ENCODE measurements at regions not wholly inside any gene's neighbourhood (a gene's known extent, or its start where the extent isn't known, plus 50 kb on each side); places are given as distances from the start of the nearest gene placed in this dataset.

DNA sequence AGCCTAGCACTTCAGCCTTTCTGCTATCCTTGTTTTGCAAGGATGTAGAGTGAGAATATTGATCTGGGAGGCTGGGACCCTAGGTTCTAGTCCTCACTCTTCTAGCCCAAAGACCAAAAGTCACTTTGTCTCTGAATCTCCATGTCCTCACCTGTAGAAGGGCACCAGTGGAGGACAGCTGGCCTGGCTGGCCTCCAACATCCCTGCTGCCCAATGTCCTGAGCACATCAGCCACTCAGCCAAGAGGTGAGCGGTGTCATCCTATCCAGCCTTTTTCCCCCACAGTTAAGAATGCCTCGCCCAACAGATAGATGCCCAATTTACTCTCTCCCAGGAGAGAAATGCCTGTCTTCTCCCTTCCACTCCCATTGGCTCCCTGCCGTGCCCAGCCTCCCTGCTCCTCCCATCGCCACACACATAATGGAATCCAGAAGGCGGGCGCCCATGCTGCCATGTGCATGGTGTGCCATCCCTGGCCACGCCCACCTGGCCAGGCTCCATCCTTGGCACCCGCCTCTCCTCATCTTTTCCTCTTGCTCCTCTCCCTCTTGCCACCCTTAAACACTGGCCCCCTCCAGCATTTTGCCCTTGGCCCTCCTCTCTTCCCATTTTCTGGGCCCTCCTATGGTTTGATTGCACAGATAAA is 157.3 kb upstream of the SDK2 start:
- DNase-seq (ENCODE audit: low read depth in 2 of 3, low spot score in 2 of 3), result no peak

DNA sequence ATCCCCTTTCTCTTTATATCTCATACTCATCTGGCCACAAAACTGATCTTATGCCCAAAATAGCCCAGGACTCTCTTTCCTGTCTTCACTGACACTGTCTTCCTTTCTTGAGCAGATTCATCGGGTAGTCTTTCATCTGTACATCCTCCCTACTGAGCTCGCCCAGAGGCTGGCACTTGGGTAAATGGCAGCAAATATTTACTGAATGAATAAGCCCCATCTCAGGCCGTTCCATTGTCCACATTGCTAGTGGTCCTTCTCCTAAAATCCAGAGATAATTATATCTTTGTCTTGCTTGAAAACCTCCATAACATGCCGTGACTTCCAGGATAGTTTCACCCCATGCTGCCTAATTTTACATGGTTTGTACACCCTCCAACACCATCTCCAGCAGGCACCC is 158.1 kb upstream of the SDK2 start:
- DNase-seq (ENCODE audit: low read depth in 2 of 3, low spot score in 2 of 3), result no peak

DNA sequence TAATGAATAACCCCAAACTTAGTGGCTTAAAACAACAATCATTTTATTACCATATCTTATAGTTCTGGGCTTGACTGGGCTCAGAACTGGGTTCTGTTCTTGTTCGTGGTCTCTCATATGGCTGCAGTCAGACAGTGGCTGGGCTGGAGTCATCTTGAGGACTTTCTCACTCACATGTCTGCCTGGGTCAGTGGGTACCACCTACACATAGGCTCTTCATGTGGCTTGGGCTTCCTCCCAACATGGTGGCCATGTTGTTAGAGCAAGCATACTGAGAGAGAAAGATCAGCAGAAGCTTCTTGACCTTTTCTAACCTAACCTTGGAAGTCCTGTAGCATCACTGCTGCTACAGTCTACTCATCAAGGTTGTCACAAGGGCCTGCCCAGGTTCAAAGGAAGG is 158.6 kb upstream of the SDK2 start:
- DNase-seq (ENCODE audit: low read depth in 2 of 3, low spot score in 2 of 3), result no peak

DNA sequence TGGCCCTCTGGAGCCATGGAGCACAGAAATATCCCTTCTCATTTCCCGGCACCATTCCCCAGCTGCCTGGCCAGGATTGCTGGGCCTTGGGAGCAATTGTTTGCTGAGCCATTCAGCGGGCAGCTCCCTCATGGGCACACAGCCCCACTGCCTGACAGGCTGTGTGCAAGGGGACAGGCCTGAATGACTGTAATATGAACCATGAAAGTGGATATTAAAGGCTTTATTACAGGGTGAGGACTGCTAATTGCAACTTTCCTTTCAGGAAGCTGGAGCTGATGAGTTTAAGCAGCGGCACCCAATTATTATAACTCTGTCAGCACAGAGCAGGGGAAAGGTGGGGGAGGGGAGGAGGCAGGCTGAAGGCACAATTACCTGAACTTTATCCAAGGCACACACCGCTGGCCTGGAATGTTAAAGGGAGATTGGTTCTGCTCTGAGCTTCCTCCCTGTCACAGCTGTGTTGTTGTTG is 159.8 kb upstream of the SDK2 start:
- no peak for DNase-seq (ENCODE audit: low read depth in 2 of 3, low spot score in 2 of 3)

DNA sequence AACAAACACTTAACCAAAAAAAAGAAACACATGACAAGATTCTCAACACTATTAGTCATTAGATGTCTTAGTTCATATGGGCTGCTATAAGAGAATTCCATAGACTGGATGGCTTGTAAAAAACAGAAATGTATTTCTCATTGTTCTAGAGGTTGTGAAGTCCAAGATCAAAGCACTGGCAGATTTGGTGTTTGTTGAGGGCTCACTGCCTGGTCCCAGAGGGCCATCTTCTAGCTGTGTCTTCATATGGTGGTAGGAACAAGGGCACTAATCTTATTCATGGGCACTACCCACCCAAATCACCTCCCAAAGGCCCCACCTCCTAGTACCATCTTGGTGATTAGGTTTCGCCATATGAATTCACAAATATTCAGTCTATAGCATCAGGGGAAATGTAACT is 162.5 kb upstream of the SDK2 start:
- DNase-seq (ENCODE audit: low read depth in 2 of 3, low spot score in 2 of 3), result no peak

DNA sequence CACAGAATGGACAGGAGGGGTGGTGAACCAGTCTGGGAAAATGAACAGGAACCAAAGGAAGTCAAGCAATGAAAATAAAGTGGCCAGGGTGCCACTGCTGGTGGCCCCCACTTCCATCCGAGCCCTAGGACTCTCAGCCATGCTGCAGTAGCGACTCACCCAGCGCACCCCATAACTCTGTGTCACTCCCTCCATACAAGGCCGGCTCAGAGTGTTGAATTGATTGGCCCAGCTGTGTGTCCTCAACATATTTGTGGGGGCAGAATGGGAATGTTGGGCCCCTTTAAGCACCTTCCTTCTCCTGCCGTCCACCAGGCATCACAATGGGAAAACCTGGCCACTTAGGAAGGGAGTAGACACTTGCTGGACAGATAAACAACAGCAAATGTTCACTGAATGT is 169.0 kb upstream of the SDK2 start:
- DNase-seq (ENCODE audit: low read depth in 2 of 3, low spot score in 2 of 3), result no peak

DNA sequence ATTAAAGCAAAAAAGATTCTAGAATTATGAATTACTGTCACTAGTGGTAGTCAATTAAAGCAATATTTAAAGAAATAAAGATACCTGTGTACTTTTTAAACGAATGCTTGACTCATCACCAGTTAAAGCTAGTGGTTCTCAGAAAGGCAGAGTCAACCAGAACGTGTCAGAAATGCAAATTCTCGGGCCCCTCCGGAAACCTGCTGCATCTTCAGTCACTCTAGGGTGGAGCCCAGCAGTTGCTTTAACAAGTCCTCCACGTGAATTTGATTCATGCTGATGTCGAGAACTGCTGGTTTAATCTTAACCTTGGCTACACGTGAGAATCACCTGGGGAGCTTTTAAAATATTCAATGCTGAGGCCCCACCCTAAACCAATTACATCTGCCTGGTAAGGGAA is 169.8 kb upstream of the SDK2 start:
- no peak for DNase-seq (ENCODE audit: low read depth in 2 of 3, low spot score in 2 of 3)

DNA sequence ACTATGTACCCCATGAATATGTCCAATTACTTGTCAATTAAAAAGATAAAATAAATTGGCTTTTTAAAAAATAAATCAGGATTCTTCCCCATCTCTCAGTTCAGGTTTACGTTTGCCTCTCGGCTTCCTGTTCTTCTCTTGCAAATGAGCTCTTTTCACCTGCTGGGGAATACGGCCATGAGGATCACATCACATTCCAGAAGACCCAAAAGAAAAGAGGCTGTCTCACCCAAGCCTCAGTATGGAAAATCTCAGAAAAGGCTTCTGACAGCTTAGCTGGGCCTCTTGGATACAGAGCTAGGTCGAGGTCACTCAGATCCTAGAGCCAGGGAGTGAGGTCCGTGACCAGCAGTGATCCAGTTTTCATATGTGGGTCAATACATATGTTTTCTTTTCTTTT is 171.2 kb upstream of the SDK2 start:
- DNase-seq (ENCODE audit: low read depth in 2 of 3, low spot score in 2 of 3), result no peak

DNA sequence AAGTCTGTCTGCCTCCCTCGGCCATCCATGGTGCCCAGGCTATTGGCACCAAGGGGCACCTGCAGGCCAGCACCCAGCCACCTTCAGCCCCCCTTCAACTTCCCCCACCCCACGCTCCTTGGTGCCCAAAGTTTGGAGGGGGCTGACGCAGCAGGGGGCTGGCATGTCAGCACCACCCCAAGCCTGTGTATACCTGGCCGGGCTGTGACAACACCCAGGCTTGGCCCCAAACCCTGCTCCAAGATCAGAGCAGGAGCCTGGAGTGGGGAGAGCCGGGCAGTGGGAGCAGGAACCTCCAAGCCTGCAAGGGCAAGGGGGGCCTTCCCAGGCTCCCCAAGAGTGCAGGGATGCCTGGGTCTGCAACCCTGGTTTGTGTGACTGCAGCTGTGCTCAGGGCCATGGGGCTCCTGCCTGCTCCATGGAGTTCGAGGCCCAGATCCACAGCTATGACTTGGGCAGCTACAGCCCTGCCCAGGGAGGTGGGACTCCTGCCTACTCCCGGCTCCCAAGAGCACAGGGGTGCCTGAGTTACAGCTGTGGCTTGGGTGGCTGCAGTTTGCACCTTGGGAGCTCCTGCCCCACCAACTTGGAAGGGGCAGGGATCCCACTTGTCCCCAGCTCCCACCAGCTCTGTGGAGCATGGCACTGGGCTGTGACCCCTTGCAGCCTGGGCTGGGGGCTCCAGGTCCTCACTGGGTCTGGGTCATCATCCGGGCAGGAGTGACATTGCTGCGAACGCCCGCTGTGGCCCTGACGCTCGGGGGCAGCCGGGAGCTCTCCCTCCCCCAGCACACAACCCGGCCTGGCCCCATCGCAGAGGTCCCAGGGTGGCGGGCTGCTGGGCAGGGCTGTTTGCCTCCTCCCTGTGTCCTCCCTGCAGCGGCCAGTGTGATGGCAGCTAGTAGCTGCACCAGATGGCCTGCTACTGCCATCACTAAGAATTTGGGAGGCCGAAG is 175.5 kb upstream of the SDK2 start:
- DNase-seq (ENCODE audit: low read depth in 2 of 3, low spot score in 2 of 3), result no peak

DNA sequence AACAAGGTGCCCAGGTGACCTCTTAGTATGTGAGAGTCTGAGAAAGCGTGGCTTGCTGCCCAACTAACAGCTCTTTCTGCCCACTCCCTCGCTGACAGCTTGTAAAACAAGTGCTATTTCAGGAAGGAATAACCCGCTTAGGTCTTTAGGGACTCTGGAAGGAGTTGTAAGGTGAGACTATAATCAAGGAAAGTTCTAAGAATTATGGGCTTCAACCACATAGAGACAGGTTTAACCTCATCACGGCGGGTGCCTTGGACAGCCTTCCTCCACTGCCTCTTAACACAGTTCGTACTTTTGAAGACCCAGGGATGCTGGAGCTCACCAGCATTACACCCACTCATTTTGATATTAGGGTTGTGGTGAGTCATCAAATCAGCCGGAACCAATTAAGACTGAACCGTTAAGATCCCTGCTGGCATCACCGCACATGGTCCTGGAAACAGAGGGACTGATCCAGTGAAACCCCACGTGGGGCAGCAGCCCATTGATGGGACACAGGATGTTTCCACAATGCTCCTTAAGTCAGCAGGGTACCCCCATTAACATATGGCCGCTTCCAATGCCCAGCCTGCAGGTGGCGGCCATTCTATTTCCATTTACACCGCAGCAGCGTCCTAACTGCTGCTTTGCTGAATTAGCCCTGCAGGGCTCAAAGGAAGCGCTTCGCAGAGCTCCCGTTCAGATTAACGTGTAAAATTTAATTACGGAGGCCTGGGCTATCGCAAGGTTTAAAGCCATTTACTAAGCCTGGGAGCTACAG is 176.6 kb upstream of the SDK2 start:
- DNase-seq (ENCODE audit: low read depth in 2 of 3, low spot score in 2 of 3), result peak in 2 of 3 donors; percentile 22 to 54

DNA sequence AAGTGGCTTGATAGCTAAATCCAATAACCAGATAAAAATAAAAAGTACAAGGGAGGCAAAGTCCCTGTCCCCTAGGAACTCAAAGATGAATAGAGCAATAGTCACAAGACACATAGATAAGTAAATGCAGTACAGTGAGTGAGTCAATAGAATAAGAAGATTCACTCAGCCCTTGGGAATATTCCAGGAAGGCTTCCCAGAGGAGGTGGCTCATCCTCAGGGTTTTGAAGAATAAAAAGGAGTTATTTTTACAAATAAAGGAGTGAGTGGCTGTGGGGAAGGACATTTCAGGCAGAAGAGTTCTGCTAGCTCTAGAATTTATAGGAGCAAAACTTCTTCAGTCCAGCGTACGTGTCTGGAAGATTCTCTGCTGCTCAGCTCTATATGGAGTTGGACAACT is 177.4 kb upstream of the SDK2 start:
- DNase-seq (ENCODE audit: low read depth in 2 of 3, low spot score in 2 of 3), result no peak

DNA sequence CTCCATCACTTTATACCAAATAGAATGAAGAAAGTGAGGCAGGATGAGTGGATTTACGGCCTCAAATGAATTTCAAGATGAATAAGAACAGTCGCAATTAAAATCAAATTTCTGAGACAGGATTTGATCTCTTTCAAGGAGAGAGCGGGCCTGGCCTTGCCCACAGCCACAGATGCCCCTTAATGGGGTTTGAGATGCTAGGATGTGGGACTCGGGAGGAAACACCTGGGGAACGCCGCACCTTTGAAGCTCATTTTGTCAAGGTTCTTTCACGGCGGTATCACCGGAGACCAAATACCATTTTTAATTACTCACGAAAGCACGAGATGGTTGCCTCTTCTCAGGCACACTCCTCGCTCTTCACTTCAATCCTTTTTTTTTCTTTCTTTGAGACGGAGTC is 178.1 kb upstream of the SDK2 start:
- DNase-seq (ENCODE audit: low read depth in 2 of 3, low spot score in 2 of 3), result no peak

DNA sequence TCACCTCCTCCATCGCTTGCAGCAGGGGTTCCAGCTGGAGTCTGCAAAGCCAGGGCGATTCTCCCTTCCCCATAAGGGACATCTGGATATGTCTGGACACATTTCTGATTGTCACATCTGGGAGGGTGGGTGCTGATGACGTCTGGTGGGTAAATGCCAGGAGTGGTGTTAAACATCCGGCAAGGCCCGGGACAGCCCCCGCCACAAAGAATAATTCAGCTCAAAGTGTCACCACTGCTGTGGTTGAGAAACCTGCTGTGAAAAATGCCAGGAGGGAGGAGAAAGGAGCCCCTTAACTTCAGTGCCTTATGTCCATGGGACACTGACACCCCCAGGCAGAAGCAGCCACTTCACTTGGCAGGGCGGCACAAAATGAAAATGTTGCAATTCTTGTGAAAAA is 179.4 kb upstream of the SDK2 start:
- no peak for DNase-seq (ENCODE audit: low read depth in 2 of 3, low spot score in 2 of 3)

DNA sequence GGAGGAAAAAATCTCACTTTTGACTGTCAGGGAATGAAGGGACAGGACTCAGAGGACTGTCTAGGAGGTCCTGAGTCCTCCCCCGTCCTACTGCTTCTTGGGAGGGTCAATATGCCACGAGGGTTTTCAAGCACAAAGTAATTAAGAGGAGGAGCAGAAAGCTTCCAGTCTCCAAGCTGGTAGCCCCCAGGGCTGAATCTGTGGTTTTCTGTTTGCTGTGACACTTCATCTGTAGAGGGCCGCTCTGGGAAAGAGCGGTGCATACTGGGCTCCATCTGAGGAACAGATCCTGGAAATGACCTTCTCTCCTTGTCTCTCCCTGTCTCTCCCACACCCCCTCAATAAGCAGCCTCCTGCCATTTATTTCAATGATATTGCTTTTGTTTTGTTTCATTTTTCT is 180.1 kb upstream of the SDK2 start:
- DNase-seq (ENCODE audit: low read depth in 2 of 3, low spot score in 2 of 3), result no peak

DNA sequence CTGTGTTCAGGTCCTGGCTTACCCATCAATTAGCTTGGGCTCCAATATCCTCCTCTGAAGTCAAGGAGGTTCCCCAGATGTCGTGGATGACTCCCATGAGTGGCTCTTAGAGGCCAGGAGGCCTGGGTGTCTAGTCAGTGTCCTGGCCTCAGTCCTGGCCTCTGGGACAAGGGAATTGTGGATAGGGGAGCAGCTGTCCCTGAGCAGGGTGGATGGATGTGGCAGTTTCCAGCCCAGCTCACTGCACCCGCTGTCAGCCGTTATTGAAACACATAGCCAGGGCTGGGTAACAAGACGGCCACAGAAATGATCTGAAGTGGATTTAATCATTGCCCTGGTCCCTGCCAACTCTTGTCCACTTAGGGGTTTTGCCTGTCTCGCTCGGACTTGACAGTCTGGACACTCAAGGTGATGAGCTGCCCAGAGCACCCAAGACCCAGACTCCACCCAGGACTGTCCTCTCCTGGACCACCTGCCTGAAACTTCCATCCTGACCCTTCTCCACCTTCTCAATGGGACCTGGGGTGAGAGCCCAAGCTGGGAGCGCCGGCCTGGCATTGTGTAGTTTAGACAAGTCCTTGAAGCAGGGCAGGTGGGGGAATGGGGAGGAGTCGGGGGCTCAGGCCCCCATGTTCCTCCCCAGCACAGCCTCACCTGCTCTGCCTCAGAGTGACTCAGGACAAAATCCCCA is 182.1 kb upstream of the SDK2 start:
- no peak for DNase-seq (ENCODE audit: low read depth in 2 of 3, low spot score in 2 of 3)

DNA sequence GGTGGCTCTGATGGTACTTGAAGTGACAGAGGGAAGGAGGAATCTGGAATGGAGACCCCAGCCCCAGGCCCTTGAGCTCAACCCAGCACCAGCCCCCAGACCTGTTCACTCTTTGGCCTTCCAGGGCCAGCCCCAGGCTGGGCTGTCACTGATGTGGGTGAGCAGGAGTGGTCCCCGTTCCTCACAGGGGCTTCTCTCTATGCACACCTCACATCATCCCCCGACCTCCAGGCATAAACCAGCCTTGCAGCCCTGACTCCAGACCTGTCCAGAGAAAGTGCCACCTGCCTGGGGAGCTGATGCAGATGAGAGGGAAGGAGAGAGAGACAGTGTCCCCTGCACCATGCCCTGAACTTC is 182.6 kb upstream of the SDK2 start:
- no peak for DNase-seq (ENCODE audit: low read depth in 2 of 3, low spot score in 2 of 3)

DNA sequence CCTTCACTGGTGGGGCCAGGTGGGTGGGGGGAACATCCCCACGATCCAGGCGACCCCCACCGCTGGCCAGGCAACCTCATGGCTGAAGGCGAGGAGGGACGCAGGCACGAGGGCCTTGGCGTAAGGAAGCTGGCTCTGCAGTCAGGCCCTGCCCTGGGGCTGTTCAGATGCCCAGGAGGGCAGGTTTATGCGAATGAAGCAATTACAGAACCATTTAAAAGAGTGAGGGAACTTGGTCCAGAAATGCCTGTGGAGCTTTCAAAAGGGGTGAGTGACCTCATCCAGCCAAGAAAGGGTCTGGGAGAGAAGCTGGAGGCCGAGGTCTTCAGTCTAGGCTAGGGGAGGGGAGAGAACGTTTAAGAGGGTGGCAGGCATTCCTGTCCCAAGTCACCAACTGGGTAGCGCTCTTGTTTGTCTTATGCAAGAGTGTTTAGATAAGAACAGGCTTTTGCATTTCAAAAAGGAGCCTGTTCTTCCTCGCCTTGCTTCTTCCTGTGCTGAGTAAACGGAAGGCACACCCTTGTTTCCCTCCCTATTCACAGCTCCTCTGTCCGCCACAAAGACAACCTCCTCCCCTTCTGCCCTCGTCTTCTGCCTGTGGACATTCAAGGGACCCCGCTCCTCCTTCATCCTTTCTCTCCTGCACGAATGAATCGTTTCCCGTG is 183.5 kb upstream of the SDK2 start:
- DNase-seq (ENCODE audit: low read depth in 2 of 3, low spot score in 2 of 3), result no peak

DNA sequence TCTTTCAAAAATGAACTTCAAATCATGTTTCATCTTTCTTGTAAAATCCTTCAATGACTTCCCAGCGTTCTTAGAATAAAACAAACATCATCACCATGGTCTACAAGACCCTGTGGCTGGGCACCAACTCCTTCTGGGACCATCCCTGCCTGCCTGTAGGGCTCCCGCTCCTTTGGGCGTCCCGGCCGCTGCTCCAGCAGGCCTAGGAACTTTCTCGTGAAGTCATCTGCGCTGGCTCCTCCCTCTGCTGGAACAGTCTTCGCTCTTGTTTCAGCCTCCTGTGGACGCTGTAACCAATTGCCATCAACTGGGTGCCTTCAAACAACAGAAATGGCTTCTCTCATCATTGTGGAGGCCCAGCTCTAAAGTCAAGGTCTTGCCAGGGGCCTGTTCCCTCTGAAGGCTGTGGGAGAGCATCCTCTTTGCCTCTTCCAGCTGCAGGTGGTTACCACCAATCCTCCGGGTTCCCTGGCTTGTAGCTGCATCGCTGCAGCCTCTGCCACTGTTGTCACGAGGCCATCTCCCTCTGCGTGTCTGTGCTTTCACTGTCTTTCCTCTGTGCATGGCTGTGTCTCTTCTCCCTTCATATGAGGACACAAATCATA is 185.5 kb upstream of the SDK2 start:
- no peak for DNase-seq (ENCODE audit: low read depth in 2 of 3, low spot score in 2 of 3)

DNA sequence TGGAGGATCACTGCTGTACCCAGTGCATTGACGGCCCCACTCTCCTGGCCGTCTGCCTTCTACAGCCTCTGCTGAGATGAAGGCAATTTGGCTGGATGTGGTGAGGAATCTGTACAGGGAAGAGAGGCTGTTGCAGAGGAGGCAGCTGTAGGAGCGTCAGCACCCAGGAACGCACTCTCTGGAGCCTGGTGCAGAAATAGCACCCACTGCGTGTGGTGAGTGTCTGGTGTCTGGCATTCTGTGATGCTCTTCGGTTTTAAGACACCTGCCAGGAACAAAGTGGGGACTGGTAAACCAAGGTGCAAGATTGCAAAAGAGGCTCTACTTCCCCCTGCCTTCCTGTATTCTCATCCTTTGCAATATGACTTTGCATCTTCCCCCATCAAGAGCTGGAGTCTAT is 187.5 kb upstream of the SDK2 start:
- DNase-seq (ENCODE audit: low read depth in 2 of 3, low spot score in 2 of 3), result no peak

All from hematopoietic multipotent progenitor cell (in vitro differentiated cells).